ENCODE measurements at regions not wholly inside any gene's neighbourhood (a gene's known extent, or its start where the extent isn't known, plus 50 kb on each side); places are given as distances from the start of the nearest gene placed in this dataset.
"Not testable (repeated sequence)": the region's sequence is repeated elsewhere in the genome, so short reads cannot be mapped to it uniquely, and the experiment has no call there.

DNA sequence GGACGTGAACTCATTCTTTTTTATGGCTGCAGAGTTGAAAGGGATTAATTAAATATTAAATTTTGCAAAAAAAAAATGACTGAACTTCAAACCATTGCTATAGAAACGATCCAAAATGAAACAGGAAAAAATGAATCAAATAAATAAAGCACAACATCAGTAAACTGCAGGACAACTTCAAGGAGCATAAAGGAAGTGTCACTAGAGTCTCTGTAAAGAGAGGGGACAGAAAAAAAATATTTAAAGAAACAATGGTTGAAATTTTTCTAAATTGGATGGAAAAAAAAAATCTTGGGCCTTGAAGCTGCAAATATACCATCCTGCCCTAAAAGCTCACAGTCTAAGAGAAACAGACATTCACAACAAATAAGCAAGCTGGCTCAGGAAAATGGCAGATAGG, 339.3 kb upstream of the INTU start:
- no peak for DNase-seq
- in situ Hi-C loops (cut with HindIII; ENCODE audit: low pct_ligation_motif_present, low pct_unique_long_range_greater_than_20kb, low sequenced_read_pairs), result no loop called here

DNA sequence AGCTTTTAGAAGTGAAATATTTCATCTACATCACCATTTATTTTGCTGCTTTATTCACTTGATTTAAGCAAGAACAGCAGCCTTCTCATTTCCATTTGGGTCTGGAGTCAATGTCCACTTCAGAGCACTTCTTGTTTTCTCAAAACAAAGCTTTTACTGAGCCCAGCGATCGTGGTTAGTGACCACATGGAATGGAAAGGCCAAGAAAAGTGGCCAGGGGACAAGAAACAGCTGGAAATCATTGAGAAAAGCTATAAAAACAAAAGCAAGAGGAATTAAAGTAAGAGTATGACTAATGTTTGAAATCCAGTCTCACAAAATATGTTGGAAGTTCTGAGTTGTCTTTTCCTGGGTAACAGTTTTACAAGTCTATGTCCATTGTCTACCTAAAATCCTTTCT, 328.4 kb upstream of the INTU start:
- DNase-seq, result no peak
- in situ Hi-C loops (cut with HindIII; ENCODE audit: low pct_ligation_motif_present, low pct_unique_long_range_greater_than_20kb, low sequenced_read_pairs), result no loop called here

DNA sequence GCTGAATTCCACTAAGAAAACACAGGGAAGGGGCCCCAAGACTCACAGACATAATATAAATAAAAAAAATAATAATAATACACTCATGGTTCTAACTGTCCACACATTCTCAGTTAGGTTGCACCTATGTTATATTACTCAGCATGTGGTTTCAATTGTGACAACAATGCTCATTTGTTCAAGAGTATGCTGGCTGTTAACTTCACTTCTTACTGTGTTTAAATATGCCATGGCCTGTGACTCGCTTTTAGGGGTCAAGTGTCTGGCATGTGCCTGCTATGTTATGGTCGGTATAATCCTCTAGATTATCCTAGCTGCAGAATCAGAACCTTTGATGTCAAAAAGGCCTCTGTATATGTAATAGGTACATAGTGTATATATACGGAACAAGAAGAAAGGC, 324.8 kb upstream of the INTU start:
- DNase-seq, result no peak
- in situ Hi-C loops (cut with HindIII; ENCODE audit: low pct_ligation_motif_present, low pct_unique_long_range_greater_than_20kb, low sequenced_read_pairs), result no loop called here

DNA sequence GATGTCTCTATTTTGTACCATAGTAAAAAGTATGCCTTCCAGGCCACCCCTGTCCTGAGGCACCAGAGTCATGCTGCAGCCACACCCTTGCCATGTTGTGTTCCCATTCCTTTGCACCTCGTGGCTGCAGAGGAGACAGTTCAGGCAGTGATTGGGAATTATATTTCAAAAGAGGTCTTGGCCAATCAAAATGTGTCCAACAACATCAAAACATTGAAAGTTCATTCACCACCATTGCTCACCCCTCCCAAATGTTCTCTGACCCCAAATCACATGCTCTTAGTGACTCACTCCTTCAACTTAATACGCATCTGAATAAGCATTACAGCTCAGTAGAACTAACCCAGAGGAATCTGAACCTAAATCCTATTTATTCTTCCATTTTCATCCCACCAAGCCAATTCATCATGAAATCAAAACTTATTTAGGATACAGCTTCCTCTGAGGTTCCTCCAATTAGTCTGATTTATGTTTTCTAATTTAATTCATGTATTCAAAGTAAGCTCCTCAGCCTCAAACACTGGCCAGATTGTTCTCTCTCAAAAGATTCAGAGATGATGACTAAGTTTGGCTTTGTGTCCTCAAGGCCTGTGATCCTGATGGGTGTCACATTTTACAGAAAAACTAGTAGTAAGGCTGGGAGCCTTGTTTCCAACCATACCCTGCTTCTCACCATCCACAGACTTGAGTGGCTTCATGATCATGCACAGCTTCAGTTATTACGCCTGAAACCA, 323.2 kb upstream of the INTU start:
- in situ Hi-C loops (cut with HindIII; ENCODE audit: low pct_ligation_motif_present, low pct_unique_long_range_greater_than_20kb, low sequenced_read_pairs), result no loop called here
- DNase-seq, result no peak

DNA sequence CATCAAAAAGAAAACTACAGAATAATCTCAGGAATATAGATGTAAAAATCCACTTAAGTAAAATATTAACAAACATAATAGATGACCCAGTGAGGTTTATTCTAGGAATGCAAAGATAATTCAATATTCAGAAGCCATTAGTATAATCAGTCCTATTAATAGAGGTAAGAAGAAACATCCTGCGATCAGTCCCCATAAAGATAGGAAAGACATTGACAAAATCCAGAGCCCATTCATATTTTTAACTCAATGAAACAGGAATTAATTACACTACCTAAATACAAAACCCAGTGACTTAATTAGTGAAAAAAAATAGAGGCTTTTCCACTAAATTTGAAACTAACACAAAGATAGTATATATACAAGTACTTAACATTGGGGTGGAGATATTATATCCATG, 321.4 kb upstream of the INTU start:
- in situ Hi-C loops (cut with HindIII; ENCODE audit: low pct_ligation_motif_present, low pct_unique_long_range_greater_than_20kb, low sequenced_read_pairs), result no loop called here
- no peak for DNase-seq

DNA sequence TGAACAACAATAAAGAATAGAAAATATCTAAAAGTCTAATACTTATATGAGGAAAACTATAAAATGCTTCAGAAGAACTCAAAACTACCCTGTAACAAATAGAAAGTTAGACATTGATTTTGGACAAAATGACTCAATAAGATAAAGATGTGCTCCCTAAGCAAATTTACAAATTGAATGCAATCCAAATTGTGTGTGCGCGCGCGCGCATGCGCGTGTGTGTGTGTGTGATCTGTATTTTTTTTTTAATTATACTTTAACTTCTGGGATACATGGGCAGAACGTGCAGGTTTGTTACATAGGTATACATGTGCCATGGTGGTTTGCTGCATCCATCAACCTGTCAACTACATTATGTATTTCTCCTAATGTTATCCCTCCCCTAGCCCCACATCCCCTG, 320.8 kb upstream of the INTU start:
- no peak for DNase-seq
- in situ Hi-C loops (cut with HindIII; ENCODE audit: low pct_ligation_motif_present, low pct_unique_long_range_greater_than_20kb, low sequenced_read_pairs), result no loop called here

DNA sequence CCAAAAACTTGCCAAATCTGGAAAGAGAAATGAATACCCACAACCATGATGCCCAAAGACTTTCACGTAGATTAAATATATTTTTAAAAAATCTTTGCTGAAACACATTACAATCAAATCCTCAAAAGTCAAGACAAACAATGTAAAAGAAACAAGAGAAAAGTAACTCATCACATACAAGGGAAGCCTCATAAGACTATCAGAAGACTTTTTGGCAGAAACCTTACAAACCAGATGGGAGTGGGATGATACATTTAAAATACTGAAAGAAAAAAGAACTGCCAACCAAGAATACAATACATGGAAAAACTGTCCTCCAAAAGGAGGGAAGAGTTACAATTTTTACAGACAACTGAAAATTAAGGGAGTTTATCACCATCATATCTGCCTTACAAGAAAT, 319.0 kb upstream of the INTU start:
- DNase-seq, result no peak
- in situ Hi-C loops (cut with HindIII; ENCODE audit: low pct_ligation_motif_present, low pct_unique_long_range_greater_than_20kb, low sequenced_read_pairs), result no loop called here

DNA sequence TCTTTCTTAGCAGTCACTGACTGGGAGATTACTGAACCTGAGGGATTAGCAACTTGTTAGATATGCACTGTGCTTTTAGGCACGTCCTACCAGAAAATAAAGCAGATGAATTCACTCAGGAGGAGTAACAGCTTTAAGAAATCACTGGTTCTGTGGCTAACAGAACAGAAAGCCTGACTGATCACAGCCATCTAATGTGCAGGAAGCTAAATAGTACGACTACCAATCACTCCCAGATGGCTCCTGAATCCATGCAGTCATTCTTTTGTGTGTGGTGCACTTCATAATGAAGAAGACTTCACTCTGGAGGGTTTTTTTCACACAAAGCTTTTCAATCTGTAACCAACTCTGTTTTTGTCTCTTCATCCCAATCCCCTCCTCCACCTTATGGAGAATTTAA, 305.3 kb upstream of the INTU start:
- no peak for DNase-seq
- in situ Hi-C loops (cut with HindIII; ENCODE audit: low pct_ligation_motif_present, low pct_unique_long_range_greater_than_20kb, low sequenced_read_pairs), result no loop called here

DNA sequence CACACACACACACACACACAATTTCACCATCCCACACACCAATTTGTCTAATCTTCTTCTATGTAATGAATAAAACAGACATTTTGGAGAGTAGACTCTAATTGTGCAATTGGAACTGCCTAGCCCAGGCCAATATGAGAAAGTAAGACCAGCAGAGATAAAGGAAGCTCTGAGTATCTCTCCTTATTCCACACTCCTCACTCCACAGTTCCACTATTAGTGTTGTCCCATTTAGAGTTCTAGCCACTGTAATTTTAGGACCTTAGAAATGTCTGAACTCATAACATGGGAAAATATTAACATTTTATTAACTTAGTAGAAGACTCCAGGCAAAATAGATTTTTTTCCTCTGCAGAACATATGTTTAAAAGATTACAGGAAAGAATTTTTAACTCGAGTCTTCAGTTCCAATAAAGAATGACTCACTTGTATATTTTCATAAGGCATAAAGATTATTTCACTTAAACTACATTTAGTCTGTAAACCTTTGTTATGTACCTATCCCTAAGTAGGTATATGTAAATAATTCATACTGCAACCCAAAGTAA, 297.6 kb upstream of the INTU start:
- DNase-seq, result no peak
- in situ Hi-C loops (cut with HindIII; ENCODE audit: low pct_ligation_motif_present, low pct_unique_long_range_greater_than_20kb, low sequenced_read_pairs), result no loop called here

DNA sequence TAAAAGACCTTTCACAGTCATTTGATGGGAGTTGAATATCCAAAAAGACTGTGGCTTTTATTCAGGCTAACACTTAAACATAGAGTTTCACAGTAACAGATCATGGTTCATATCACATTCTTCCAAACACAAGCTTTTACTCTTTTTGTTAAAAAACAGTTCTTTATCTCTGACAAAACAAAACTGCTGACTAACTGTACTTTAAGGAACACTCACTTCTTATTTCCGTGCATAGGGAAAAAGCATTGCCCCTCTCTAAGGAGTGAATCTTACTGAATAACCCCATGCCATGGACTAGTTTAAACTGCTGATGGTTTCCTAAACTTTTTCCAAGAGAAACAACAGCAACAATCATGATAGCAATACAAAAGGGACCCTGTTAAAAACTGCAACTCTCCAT, 297.0 kb upstream of the INTU start:
- in situ Hi-C loops (cut with HindIII; ENCODE audit: low pct_ligation_motif_present, low pct_unique_long_range_greater_than_20kb, low sequenced_read_pairs), result no loop called here
- no peak for DNase-seq

DNA sequence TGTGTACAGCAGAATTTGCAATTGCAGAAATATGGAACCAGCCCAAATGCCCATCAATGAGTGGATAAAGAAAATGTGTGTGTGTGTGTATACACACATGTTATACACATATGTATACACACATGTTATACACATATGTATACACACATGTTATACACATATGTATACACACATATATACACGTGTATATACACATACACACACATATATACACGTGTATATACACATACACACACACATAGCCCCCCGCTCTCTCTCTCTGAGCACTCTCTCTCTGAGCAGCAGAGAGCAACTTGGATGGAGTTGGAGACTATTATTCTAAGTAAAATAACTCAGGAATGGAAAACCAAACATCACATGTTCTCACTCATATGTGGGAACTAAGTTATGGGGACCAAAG, 289.6 kb upstream of the INTU start:
- DNase-seq; in situ Hi-C loops (cut with HindIII; ENCODE audit: low pct_ligation_motif_present, low pct_unique_long_range_greater_than_20kb, low sequenced_read_pairs): not testable (repeated sequence)

DNA sequence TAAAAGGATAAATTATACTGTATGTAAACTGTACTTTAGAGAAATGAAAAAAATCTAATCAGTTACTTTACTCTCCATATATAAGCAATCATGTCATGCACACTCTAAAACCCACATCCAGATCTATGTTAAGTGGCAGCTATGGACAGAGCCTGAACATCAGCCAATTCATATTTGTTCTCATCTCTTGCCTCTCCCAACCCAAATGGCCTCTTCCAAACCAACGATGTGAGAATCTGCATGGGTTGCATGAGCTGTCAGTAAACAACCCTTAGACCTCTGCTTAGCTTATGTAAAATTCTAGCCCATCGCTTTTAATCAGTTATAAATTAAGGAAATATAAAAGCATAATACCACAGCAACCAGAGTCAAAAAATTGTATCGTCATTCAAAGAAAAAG, 288.7 kb upstream of the INTU start:
- in situ Hi-C loops (cut with HindIII; ENCODE audit: low pct_ligation_motif_present, low pct_unique_long_range_greater_than_20kb, low sequenced_read_pairs), result no loop called here
- no peak for DNase-seq

DNA sequence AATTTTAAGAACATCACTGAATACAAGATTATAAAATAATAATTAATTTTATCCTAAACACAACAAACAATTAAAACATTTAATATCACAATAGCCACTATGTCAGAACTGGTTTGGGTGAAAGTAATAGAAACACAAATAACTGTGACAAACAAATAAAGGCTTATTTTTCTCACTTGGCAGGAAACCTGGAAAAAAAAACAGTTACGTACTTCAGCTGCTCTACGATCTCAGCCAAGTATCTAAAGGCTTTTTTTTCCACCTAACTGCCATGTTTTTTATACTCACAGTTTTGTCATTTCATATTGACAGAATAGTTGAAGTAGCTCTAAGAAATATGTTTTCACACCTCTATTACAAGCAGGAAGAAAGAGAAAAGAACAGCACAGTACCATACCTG, 284.8 kb upstream of the INTU start:
- no peak for DNase-seq
- in situ Hi-C loops (cut with HindIII; ENCODE audit: low pct_ligation_motif_present, low pct_unique_long_range_greater_than_20kb, low sequenced_read_pairs), result no loop called here

DNA sequence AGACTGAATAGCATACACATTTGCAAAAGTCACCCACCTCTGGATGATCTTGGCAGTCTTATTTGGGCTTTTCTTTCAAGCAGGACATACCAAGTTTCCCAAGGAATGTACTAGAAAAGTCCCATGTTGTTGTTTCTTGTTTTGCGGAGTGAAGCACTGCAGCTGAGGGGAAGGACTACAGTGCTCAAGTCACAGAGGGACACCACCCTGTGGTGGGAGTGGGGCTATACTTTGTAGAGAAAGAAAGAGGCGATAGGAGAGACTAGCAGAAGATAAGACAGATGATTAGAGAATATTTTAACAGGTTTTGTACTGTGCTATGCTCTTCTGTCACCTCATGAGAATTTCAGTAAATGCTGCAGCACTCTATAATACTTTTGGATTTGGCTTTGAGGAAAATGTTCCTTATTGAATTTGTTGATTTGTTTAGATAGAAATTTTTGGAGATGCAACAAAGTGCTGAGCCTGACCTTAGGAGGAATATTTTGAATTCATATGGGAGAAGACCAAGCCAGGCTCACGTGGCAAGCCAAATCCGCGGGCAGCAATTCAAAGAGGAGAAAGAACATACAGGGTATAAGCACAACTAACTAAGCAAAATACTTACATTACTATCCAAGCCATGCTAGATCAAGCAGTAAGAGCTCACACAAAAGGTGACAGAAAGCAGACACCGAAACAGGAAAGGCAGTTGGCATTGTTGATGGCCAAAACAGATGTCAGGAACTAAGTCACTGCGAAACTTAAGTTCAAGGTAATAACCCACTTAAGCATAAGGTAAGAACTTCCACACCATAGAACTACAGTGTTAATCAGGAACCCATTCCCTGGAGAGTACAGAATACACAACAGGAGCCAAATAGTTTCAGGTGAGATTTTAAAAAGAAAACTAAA, 280.3 kb upstream of the INTU start:
- in situ Hi-C loops (cut with HindIII; ENCODE audit: low pct_ligation_motif_present, low pct_unique_long_range_greater_than_20kb, low sequenced_read_pairs), result no loop called here
- DNase-seq, result no peak

DNA sequence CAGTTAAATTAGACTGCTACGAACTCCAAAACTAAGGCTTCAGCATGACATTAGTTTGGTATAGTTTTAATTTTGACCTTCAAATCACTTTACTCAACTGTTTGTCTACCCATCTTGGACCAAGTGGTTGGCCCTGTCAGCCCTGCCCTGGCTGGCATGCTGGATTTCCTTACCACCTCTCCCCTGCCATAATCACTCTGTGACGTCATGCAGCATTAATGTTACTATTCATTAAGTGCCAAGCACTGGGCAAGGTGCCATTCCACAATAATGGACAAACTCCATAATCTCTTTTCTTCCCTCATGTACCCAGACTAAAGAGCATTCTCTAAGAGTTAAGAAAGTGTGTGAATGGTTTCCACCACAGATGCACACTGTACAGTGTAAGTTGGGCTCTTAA, 277.0 kb upstream of the INTU start:
- in situ Hi-C loops (cut with HindIII; ENCODE audit: low pct_ligation_motif_present, low pct_unique_long_range_greater_than_20kb, low sequenced_read_pairs), result no loop called here
- DNase-seq, result no peak

DNA sequence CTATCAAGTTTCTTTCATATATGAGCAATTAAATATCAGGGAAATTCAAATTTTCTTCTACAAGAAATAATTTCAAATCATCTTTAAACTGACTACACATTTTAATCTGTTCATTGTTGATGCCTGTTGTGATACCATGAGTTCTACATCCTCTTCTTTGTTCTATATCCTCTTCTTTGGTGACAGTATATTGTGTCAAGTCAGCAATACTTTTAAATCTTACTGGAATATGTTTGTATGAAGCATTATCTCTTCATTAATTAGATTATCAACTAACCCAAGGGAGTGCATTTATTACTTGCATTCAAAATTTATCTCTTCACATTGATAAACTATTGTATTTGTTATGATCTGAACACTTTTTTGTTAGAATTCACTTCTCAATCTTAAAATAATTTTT, 275.0 kb upstream of the INTU start:
- in situ Hi-C loops (cut with HindIII; ENCODE audit: low pct_ligation_motif_present, low pct_unique_long_range_greater_than_20kb, low sequenced_read_pairs), result no loop called here
- DNase-seq, result no peak

DNA sequence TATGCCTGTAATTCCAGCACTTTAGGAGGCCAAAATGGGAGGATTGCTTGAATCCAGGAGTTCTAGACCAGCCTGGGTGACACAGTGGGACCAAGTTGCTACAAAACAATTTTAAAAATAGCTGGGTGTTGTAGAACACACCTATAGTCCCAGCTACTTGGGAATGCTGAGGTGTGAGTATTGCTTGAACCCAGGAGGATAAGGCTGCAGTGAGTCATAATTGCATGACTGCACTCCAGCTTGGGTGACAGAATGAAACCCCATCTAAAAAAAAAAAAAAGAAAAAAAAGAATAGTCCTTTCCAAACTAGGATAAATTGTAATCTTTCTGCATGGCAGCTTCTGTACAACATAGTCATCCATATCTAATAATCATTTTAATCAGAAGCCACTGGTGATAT, 270.1 kb upstream of the INTU start:
- DNase-seq, result no peak
- in situ Hi-C loops (cut with HindIII; ENCODE audit: low pct_ligation_motif_present, low pct_unique_long_range_greater_than_20kb, low sequenced_read_pairs), result no loop called here

DNA sequence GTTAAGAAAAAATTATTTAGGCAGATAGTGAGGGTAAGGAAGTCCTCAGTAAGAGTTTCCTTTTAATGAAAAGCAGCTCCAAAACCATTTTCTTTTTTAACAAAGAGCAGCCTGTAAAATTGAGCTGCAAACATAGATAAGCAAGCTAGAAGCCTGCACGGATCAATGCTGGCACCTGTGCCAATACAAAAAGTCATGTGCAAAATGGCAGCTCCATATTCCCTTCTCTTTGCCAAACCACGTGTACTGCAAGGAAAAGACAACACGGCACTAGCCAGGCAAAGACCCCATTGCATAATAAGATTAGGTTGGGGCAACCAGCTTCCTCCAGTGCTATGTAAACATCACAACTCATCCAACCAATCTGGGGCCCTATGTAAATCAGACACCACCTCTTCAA, 268.4 kb upstream of the INTU start:
- in situ Hi-C loops (cut with HindIII; ENCODE audit: low pct_ligation_motif_present, low pct_unique_long_range_greater_than_20kb, low sequenced_read_pairs), result no loop called here
- no peak for DNase-seq

DNA sequence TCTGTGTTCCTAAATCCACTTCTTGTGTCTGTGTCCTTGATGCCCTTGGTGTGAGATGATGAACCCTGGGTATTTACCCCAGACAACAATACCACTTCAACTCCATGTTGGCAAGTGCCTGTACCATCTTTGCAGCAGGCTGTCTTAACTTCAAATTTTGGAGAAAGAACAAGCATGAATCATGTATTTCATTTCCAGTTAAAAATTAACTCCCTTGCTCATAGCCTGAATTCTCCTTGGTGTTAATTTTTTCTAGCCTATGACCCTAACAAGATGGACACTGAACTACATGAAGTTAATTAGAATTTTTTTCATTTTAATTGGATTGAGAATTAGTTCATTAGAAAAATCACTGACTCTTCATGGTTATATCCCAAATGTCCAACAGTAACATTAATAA, 267.8 kb upstream of the INTU start:
- peak; percentile 5 for DNase-seq
- in situ Hi-C loops (cut with HindIII; ENCODE audit: low pct_ligation_motif_present, low pct_unique_long_range_greater_than_20kb, low sequenced_read_pairs), result no loop called here

DNA sequence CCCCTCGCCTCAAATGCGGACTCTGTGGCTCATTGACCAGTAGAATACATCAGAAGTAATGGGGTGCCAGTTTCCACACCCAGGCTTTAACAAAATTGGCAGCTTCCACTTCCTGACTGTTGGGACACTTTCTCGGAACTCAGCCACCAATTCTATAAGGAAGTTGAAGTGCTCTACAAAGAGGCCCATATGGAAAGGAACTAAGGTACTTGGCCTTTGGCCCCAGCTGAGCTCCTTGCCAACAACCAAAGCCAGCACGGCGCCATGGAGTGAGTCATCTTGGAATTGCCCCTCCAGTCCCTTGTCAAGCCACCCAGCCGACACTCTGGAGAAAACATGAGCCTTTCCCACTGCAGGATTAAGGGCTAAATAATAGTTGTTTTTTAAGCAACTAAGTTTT, 262.2 kb upstream of the INTU start:
- no peak for DNase-seq
- in situ Hi-C loops (cut with HindIII; ENCODE audit: low pct_ligation_motif_present, low pct_unique_long_range_greater_than_20kb, low sequenced_read_pairs), result no loop called here
